ENCODE measurements at regions not wholly inside any gene's neighbourhood (a gene's known extent, or its start where the extent isn't known, plus 50 kb on each side); places are given as distances from the start of the nearest gene placed in this dataset.

GRCh38 chr11:92295175-92296137 is 70.8 kb downstream of the FAT3 start:
- H3K4me3 ChIP-seq (ENCODE audit: low read depth, low read length) = no peak overlapping the region
- TF ChIP-seq, protein P1, sequence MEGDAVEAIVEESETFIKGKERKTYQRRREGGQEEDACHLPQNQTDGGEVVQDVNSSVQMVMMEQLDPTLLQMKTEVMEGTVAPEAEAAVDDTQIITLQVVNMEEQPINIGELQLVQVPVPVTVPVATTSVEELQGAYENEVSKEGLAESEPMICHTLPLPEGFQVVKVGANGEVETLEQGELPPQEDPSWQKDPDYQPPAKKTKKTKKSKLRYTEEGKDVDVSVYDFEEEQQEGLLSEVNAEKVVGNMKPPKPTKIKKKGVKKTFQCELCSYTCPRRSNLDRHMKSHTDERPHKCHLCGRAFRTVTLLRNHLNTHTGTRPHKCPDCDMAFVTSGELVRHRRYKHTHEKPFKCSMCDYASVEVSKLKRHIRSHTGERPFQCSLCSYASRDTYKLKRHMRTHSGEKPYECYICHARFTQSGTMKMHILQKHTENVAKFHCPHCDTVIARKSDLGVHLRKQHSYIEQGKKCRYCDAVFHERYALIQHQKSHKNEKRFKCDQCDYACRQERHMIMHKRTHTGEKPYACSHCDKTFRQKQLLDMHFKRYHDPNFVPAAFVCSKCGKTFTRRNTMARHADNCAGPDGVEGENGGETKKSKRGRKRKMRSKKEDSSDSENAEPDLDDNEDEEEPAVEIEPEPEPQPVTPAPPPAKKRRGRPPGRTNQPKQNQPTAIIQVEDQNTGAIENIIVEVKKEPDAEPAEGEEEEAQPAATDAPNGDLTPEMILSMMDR (IDR thresholded peaks at IDR 0.05; ENCODE audit: low read depth, low read length) = no peak

DNA sequence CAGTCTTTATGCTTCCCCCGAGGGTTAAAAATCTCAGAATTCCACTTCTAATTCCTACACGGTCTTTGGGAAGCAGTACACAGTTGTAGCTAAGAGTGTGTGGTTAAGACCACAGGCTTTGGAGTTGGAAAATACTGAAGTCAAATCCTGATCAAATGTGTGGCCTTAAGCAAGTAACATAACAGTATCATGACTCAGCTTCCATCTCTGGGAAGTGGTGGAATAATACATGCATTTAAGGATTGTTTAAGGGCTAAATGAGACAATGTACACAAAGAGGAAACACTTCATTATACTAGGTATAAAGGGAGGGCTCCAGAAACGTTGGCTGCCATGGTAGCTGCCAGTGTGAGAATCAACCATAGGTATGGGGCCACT is 71.5 kb downstream of the FAT3 start:
- H3K4me3 ChIP-seq (ENCODE audit: low read depth, low read length) = no peak overlapping the region
- TF ChIP-seq, protein P1 (IDR thresholded peaks at IDR 0.05; ENCODE audit: low read depth, low read length) = no peak

- H3K4me3 ChIP-seq (ENCODE audit: low read depth, low read length) = no peak overlapping the region
- TF ChIP-seq, protein P1 (IDR thresholded peaks at IDR 0.05; ENCODE audit: low read depth, low read length) = no peak
Observed at GRCh38 chr11:92297567-92298553, 73.2 kb downstream of the FAT3 start.

GRCh38 chr11:92300876-92301275 is 76.3 kb downstream of the FAT3 start:
- TF ChIP-seq, protein P1 (IDR thresholded peaks at IDR 0.05; ENCODE audit: low read depth, low read length) = no peak
- H3K4me3 ChIP-seq (ENCODE audit: low read depth, low read length) = no peak overlapping the region

GRCh38 chr11:92302770-92303169 is 78.2 kb downstream of the FAT3 start:
- H3K4me3 ChIP-seq (ENCODE audit: low read depth, low read length) = no peak overlapping the region
- TF ChIP-seq, protein P1 (IDR thresholded peaks at IDR 0.05; ENCODE audit: low read depth, low read length) = no peak

GRCh38 chr11:92304271-92304670 is 79.7 kb downstream of the FAT3 start:
- H3K4me3 ChIP-seq (ENCODE audit: low read depth, low read length) = no peak overlapping the region
- TF ChIP-seq, protein P1 (IDR thresholded peaks at IDR 0.05; ENCODE audit: low read depth, low read length) = no peak
